Thymus (tissue), 11 donors: ENCODE measurements at regions not wholly inside any gene's neighbourhood (a gene's known extent, or its start where the extent isn't known, plus 50 kb on each side); places are given as distances from the start of the nearest gene placed in this dataset.

ENCODE experiments used
- DNase-seq, 9 donors: peaks; one replicate each; pipeline ENCODE4 v3.0.0-alpha.2; 2013; ENCODE audit warnings: low spot score in 9 of 9, low read depth in 6 of 9, missing footprints in 1 of 9
- H3K27ac ChIP-seq, 2 donors: one replicate each; pipeline ENCODE4 v1.5.1; 2013; ENCODE audit warnings: control low read depth in 1 of 2, low read depth in 1 of 2, low read length in 1 of 2, mild to moderate bottlenecking in 1 of 2, moderate library complexity in 1 of 2
- H3K27me3 ChIP-seq, 2 donors: one replicate each; pipeline ENCODE4 v1.5.1; 2013; ENCODE audit warnings: low read length in 1 of 2; ENCODE audit not compliant: control insufficient read depth in 2 of 2, insufficient read depth in 1 of 2
- H3K36me3 ChIP-seq, 2 donors: one replicate each; pipeline ENCODE4 v1.5.1; 2013; ENCODE audit warnings: low read length in 1 of 2, mild to moderate bottlenecking in 1 of 2, moderate library complexity in 1 of 2; ENCODE audit not compliant: control insufficient read depth in 2 of 2, insufficient read depth in 2 of 2
- H3K4me1 ChIP-seq, 2 donors: one replicate each; pipeline ENCODE4 v1.5.1; 2013; ENCODE audit warnings: low read length in 2 of 2; ENCODE audit not compliant: control insufficient read depth in 2 of 2, insufficient read depth in 2 of 2
- H3K4me3 ChIP-seq, 2 donors: one replicate each; pipeline ENCODE4 v1.5.1; 2013; ENCODE audit warnings: low read length in 2 of 2, control low read depth in 1 of 2, mild to moderate bottlenecking in 1 of 2
- H3K9me3 ChIP-seq, 2 donors: one replicate each; pipeline ENCODE4 v1.5.1; 2013; ENCODE audit warnings: low read length in 1 of 2, mild to moderate bottlenecking in 1 of 2; ENCODE audit not compliant: control insufficient read depth in 2 of 2, insufficient read depth in 1 of 2
- WGBS: extraction: QIAGEN DNeasy Blood & Tissue Kit; methylation state at CpG from one replicate; pipeline ENCODE4 v1.1.7; 2013; 5-methylcytosine and 5-hydroxymethylcytosine counted together
- donor health status: healthy.

DNA sequence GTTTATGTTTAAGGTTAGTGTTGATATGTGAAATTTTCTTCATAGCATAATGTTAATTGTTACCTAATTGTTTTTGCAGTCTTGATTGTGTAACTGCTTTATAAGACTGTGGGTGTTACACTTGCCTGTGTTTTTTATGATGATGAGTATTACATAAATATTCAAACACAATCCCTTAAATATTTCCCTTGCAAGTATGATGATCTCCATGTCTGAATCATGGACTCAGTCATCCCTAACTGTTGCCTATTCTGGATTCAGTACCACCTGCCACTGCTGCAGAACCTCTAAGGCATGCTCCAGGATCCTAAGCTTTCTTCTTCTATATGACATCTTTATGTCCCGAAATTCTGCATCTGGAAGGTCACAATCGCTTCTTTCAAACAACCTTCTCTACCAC, 246.3 kb upstream of the CLEC14A start:
- Histone ChIP-seq H3K4me1 (no peaks in the 10 kb centered on the region), H3K27ac (no peak overlapping the region), H3K9me3 (no peaks in the 10 kb centered on the region), H3K4me3 (no peak overlapping the region), H3K27me3 (no peaks in the 10 kb centered on the region), H3K36me3 (no peaks in the 10 kb centered on the region)
- 96% methylated on average over 2 of the region's 2 CpGs for WGBS
- DNase-seq, result no peak

DNA sequence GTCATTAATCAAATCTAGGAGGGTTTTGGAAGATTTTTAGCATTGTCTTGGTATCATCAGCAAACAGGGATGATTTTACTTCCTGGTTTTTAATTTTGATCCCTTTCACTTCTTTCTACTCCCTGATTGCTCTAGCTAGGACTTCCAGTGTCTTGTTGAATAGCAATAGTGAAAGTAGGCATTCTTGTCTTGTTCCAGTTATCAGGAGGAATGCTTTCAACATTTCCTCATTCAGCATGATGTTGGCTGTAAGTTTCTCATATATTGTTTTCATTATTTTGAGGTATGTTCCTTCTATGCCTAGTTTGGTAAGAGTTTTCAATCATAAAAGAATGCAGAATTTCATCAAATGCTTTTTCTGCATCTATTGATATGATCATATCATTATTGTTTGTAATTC, 244.2 kb upstream of the CLEC14A start:
- no peak overlapping the region for H3K27ac ChIP-seq
- H3K27me3 ChIP-seq, result no peaks in the 10 kb centered on the region
- DNase-seq, result no peak
- no peaks in the 10 kb centered on the region for H3K36me3 ChIP-seq
- no peaks in the 10 kb centered on the region for H3K9me3 ChIP-seq
- H3K4me1 ChIP-seq, result no peaks in the 10 kb centered on the region
- H3K4me3 ChIP-seq, result no peak overlapping the region

DNA sequence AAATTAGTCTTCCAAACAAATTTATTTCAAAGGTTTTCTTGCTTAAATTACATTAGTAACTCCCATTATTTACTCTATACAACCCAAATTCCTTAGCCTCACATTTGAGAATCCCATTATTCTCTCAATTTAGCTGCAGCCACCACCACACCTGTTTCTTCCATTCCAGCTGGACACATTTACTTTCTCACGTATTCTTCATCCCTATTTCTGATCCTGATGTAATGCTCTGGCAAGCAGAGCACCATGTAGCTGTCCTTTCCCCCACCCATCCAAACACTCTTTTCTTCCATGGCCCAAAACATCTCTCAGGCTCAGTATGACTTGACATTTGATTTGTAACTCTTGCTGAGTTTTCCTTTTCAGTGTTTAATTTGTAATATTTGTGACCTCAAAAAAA, 240.2 kb upstream of the CLEC14A start:
- Histone ChIP-seq H3K27me3 (no peaks in the 10 kb centered on the region), H3K9me3 (no peaks in the 10 kb centered on the region), H3K36me3 (no peaks in the 10 kb centered on the region), H3K27ac (no peak overlapping the region), H3K4me3 (no peak overlapping the region), H3K4me1 (no peaks in the 10 kb centered on the region)
- DNase-seq, result no peak
- WGBS, result 87% methylated on average over 1 of the region's 1 CpG

DNA sequence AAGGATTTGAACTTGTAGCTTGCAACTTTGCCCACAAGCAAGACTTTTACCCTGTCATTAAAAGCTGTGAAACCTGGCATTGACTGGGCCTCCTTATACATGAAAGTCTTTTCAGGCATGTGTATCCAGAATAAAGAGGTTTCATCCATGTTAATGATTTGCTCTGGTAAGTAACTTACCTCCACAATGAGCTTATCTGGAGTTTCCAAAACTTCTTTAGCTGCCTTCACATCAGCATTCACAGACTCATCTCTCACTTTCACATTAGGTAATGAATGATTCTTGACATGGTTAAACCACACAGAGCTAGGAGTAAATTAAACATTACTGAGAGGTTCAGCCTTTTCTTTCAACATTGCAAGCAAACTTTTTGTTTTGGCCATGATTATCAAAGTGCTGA, 234.4 kb upstream of the CLEC14A start:
- Histone ChIP-seq H3K27ac (no peak overlapping the region), H3K36me3 (no peaks in the 10 kb centered on the region), H3K4me1 (no peaks in the 10 kb centered on the region), H3K9me3 (no peaks in the 10 kb centered on the region), H3K4me3 (no peak overlapping the region), H3K27me3 (no peaks in the 10 kb centered on the region)
- no peak for DNase-seq

DNA sequence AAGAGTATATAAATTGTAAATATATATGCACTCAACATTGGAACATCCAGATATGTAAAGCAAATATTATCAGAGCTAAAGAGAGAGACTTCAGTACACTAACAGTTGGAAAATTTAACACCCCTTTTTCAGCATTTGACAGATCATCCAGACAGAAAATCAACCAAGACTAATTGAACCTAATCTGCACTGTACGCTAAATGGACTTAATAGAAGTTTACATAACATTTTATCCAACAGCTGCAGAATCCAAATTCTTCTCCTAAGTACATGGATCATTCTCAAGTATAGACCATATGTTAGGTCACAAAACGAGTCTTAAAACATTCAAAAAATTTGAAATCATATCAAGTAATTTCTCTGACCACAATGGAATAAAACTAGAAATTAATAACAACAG, 229.1 kb upstream of the CLEC14A start:
- WGBS, result 91% methylated on average over 2 of the region's 2 CpGs
- Histone ChIP-seq H3K27me3 (no peaks in the 10 kb centered on the region), H3K4me3 (no peak overlapping the region), H3K9me3 (peaks cover 0 to 6% of the 10 kb centered on the region in 2 donors), H3K36me3 (no peaks in the 10 kb centered on the region), H3K4me1 (no peaks in the 10 kb centered on the region), H3K27ac (no peak overlapping the region)
- DNase-seq, result no peak

DNA sequence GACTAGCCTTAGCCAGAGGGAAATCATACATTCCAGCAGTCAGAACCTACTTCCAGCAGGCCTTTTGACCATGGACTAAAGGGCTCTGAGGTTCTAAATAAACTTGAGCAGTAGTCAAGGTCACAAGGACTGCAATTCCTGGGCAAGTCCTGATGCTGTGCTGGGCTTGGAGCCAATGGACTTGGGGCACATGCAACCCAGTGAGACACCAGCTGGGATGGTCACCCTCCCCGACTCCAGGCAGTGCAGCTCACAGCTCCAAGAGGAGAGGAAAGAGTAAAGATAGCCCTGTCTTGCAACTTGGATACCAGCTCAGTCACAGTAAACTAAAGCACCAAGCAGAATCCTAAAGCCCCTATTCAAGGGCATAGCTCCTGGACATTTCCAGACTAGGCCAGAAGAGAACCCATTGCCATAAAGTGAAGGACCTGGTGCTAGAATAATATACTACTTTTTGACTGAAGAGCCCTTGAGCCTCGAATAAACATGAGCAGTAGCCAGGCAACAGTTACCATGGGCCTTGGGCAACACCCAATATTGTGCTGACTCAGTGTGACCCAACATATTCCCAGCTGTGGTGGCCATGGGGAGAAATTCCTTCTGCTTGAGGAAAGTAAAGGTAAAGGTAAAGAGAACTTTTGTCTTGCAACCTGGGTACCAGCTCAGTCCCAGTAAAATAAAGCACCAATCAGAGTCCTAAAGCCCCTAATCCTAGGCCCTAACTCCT, 226.2 kb upstream of the CLEC14A start:
- Histone ChIP-seq H3K27ac (no peak overlapping the region), H3K36me3 (no peaks in the 10 kb centered on the region), H3K9me3 (peaks cover 1 to 11% of the 10 kb centered on the region in 2 donors), H3K27me3 (no peaks in the 10 kb centered on the region), H3K4me3 (no peak overlapping the region), H3K4me1 (no peaks in the 10 kb centered on the region)
- no peak for DNase-seq
- 80% methylated on average over 2 of the region's 2 CpGs for WGBS

DNA sequence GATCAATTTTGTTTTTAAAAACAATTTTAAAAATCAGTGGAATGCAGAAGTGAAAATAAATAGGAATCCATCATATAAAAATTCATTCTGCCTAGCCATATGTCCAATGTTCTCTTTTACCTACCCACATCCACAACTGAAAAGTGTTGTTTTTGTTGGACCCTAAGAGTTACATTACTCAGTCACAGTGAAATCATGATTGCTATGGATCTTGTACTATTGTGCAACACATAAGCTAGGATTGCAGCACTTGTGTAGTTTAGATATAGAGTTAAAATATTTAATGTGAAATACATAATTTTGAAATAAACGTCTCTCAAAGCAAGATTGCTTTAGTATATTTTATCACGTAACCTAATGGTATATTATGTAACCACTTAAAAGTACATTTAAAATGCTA, 213.3 kb upstream of the CLEC14A start:
- H3K4me1 ChIP-seq, result no peaks in the 10 kb centered on the region
- no peaks in the 10 kb centered on the region for H3K36me3 ChIP-seq
- no peak for DNase-seq
- WGBS, result 94% methylated on average over 2 of the region's 2 CpGs
- H3K27me3 ChIP-seq, result no peaks in the 10 kb centered on the region
- H3K4me3 ChIP-seq, result no peak overlapping the region
- peaks cover 0 to 8% of the 10 kb centered on the region in 2 donors for H3K9me3 ChIP-seq
- no peak overlapping the region for H3K27ac ChIP-seq

DNA sequence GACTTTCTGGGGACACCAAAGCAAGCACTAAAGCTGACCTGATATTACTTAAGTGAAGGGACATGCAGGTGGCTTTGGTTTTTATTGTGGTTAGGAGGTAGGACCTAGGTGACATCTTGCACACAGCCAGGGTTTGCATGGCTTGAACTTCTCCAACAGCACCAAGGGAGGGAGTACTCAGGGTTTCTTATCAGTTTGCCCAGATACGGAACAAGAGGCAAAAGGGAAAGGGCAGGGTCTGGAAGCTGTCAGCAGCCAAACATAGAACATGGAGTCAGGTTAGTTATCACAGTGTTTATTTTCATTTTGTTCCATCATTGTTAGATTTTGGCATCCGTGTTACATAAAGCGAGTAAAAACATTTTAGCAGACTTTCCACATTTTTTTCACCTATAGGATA, 186.3 kb upstream of the CLEC14A start:
- no peaks in the 10 kb centered on the region for H3K27me3 ChIP-seq
- no peaks in the 10 kb centered on the region for H3K36me3 ChIP-seq
- H3K4me3 ChIP-seq, result no peak overlapping the region
- no peaks in the 10 kb centered on the region for H3K4me1 ChIP-seq
- no peak for DNase-seq
- H3K27ac ChIP-seq, result no peak overlapping the region
- WGBS, result 38% methylated on average over 3 of the region's 3 CpGs
- no peaks in the 10 kb centered on the region for H3K9me3 ChIP-seq

DNA sequence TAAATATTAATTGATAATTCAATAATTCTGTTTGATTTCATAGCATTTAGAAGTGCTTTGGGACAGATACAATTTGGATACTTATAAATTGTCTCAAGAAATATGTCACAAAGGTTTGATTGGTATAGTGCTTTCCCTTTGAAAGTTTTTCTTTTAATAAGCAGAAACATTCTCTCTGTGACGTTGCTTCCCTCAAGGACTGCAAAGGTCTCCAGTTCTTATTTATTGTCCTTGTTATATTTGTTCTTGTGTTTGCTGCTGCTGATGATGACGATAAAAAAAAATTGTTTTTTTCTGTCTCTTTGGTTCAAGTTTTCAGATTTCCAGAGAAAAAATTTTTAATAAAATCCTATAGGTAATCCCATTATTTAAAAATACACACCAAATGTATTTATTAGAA, 176.3 kb upstream of the CLEC14A start:
- no peaks in the 10 kb centered on the region for H3K4me1 ChIP-seq
- H3K36me3 ChIP-seq, result no peaks in the 10 kb centered on the region
- no peaks in the 10 kb centered on the region for H3K27me3 ChIP-seq
- no peaks in the 10 kb centered on the region for H3K9me3 ChIP-seq
- H3K27ac ChIP-seq, result no peak overlapping the region
- no peak overlapping the region for H3K4me3 ChIP-seq
- 98% methylated on average over 2 of the region's 2 CpGs for WGBS
- no peak for DNase-seq

DNA sequence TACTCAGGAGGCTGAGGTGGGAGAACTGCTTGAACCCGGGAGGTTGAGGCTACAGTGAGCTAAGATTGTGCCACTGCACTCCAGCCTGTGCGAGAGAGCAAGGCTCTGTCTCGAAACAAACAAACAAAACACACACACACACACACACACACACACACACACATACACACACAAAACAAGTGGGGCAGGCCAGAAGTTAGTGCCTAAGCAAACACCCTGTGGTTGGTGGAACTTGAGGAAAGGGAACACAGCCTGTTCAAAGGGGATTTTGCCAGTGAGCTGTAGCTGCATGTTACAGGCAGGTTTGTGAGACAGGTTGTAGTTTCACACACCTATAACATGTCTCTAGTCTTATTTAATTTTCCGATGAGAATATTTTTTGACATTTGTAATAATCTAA, 175.3 kb upstream of the CLEC14A start:
- H3K27ac ChIP-seq, result no peak overlapping the region

More for the DNA sequence above, 175.3 kb upstream of the CLEC14A start:
- no peaks in the 10 kb centered on the region for H3K27me3 ChIP-seq
- WGBS, result 93% methylated on average over 4 of the region's 4 CpGs
- H3K4me1 ChIP-seq, result no peaks in the 10 kb centered on the region
- no peaks in the 10 kb centered on the region for H3K36me3 ChIP-seq
- H3K4me3 ChIP-seq, result no peak overlapping the region
- H3K9me3 ChIP-seq, result no peaks in the 10 kb centered on the region
- DNase-seq, result no peak
